GM19452 (cell line): ENCODE measurements at regions not wholly inside any gene's neighbourhood (a gene's known extent, or its start where the extent isn't known, plus 50 kb on each side); places are given as distances from the start of the nearest gene placed in this dataset.
"Not testable (repeated sequence)": the region's sequence is repeated elsewhere in the genome, so short reads cannot be mapped to it uniquely, and the experiment has no call there.

Source experiments
- ATAC-seq: cut with Tn5 transposase; IDR thresholded peaks from one replicate; pipeline ENCODE4 v1.9.1; 2021; ENCODE audit not compliant: unreplicated experiment

GRCh38 chr21:14058566-14058965, 152.2 kb downstream of the LIPI start:
- ATAC-seq = no peak

GRCh38 chr21:14057841-14058481, 152.8 kb downstream of the LIPI start:
- not testable (repeated sequence) for ATAC-seq

DNA sequence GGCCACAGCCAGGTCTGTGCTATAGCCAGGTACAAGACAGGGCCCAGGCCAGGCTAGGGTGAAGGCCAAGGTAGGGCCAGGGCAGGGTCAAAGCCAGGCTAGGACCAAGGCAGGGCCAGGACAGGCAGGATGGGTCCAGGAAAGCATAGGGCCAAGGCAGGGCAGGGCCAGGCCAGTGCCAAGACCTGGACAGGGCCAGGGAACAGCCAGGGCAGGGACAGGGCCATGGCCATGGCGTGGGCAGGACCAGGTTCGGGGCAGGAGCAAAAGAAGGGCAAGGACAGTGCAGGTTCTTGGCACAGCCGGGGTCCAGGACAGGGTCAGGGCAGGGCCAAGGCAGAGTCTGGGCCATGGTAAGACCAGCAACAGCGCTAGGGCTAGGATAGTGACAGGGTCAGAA, 153.4 kb downstream of the LIPI start:
- ATAC-seq = no peak

DNA sequence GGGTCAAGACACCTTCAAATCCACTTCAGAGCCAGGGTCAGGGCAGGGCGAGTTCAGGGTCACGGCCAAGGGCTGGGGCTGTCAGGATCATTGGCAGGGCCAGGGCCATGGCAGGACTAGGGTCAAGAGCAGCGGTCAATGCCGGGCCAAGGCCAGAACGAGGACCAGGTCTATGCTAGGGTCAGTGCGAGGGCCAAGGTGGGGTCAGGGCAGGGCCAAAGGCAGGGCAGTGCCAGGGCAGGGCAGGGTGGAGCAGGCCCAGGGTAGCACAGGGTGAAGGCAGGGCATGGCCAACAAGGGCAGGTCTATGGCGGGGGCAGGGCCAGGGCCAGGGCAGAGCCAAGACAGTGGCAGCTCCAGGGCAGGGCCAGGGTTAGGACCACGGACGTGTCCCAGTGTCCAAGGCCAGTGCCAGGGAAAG, 154.0 kb downstream of the LIPI start:
- ATAC-seq = no peak

DNA sequence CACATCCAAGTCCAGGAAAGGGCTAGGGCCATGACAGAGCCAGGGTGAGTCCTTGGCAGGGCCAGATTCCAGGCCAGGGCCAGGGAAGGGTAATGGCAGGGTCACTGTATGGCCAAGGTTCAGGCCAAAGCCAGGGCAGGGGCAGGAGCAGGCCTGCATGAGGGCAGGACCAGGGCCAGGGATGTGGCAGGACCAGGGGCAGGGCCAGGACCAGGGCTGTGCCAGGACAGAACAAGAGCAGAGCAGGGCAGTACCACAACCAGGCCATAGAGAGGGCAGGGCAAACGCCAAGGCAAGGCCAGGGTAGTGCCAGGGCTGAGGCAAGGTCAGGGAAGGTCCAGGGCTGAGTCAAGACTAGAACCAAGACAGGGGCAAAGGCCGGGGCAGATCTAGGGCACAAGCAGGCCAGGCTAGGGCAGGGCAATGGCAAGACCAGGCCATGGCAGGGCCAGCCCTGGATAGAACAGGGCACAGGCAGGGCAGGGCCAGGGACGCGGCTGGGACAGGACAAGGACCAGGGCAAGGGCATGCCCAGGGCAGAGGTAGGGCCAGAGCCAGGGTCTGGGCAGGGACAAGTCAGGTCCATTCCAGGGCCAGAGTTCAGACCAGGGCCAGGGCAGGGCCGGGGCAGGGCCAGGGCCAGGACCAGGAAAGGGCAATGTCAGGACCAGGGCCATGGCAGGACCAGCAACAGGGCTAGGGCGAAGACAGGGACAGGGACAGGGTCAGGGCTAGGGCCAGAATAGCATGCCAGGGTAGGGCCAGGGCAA, 154.8 kb downstream of the LIPI start:
- not testable (repeated sequence) for ATAC-seq

DNA sequence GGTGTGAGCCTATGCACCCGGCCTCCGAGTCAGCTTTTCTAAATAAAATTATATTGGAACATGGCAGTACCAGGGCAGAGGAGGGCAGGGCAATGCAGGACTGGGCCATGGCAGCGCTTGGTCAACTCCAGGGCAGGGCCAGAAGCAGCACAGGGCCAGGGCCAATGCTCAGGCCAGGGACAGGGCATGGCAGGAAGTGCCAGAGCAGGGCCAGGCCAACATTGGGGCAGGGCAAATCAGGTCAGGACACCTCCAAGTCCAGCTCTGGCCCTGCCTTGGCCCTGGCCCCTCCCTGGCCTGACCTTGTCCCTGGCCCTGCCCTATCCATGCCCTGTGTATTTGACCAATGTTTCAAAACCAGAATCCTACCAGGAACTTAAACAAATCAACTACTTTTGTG, 156.1 kb downstream of the LIPI start:
- ATAC-seq = no peak

DNA sequence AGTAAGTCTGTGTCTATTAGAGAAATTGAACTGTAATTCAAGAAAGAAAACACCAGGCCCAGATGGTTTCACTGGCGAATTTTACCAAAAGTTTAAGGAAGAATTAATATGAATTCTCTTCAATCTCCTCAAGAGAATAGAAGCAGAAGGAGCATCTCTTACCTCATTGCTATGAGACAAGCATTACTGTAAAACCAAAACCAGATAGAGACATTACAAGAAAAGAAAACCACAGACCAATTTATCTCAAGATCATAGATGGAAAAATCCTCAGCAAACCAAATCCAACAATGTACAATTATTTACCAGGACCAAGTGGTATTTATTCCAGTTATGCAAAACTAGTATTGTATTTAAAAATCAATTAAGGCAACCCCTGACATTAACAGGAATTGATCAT, 160.6 kb downstream of the LIPI start:
- no peak for ATAC-seq

GRCh38 chr21:14046401-14046800, 164.4 kb downstream of the LIPI start:
- ATAC-seq = no peak

DNA sequence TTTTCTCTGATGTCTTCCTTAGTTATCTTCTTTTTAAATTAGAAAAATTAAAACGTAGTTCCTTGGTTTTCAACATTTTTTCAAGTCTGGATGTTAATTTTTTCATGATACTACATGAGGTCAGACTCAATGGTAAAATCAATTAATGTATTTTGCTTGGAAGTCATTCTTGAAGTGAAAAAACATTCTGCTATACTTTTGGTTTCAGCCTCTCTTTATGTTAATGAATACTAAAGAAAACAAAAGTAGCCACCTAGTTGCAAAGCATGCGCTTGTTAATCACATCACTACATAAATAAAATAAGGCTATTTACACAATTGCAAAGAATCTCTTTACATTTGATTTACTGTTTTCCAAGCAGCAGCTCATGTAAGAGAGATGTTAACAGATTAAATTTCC, 170.4 kb downstream of the LIPI start:
- ATAC-seq = no peak

DNA sequence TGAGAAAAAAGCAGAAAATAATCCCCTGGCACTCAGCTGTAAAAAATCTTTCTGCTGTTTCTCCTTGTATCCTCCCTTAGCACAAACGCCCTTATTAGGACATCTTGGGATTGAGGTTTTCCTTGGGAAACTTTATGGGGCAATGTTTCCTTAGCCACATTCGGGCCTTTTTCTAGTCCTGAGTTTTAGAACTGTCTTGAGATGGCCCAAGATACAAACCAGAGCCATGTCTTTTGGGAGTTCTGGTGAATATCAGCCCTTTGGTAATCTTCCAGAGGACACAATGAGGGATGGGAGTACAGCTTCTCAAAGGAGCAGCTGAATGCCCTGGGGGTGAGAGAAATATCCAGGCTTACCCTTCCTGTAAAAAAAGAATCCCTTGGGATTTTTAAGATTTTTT, 182.1 kb downstream of the LIPI start:
- ATAC-seq = not testable (repeated sequence)

DNA sequence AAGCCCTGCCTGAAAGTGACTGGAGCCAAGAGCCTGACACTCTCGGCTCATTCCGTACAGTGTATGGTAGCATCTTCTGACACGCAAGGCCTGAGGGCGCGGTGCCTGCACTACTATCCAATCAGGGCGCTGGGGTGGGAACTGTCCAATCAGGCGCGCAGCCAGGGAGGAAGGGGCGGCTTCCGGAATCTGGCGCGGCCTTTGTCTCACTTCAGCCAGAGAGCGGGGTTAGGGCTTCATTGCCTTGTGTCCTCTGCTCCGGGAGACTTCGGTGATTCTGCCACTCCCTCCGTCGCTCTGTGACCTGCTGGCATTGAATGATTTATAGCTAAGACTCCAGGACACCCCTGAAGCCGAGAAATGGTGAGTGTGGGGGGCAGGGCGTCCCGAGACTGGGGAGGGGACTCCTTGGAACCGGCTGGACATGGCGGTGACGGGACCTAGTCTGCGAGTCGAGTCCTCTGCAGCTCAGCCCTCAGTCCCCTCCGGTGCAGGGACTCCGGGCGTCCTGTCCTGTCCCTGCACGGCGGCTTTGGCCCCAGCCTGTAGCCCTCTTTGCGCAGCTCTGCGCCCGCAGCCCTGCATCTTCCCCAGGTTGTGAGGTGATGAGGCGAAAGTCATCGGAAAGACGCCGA, 183.4 kb downstream of the LIPI start:
- ATAC-seq = peak; percentile 100

DNA sequence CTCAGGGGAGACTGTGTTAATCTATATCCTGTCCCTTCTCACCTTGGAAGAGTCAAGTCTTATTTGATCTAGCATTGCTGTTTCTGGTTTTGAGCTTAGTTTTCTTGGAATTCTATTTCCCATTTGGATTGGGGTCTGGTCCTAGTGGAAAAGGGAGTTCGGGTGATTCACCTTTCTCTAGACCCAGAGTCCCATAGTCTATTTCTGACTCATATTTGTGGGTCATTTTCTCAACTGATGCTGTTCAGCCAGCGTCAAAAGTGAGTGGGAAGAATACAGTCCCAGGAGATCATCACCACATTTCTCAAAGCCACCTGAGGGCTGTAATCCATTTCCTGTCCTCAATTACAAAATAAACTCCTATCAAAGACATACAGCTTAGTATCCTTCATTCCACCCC, 190.6 kb downstream of the LIPI start:
- ATAC-seq = not testable (repeated sequence)

DNA sequence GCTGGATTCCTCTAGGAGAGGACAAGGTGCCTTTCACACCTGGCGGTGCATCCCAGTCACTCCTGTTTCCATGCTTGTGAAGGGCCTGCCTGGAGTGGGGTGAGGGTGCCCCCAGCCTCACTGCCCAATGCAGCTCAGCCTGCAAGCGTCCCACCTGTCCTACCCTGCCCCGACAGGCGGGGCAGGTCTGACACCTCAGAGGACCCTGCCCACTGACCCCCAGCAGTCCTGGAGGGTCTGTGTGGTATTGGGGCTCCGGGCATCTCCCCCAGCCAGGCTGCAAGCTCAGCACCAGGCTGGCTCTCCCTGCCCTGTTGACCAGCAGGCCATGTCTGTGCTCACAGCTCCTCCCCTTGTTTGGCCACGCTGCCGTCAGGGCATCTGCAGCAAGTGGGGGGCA, 194.9 kb downstream of the LIPI start:
- ATAC-seq = not testable (repeated sequence)

- ATAC-seq = not testable (repeated sequence)
Observed at GRCh38 chr21:14013623-14014498, 196.9 kb downstream of the LIPI start.

GRCh38 chr21:14013056-14013603, 197.6 kb downstream of the LIPI start:
- ATAC-seq = no peak

- no peak for ATAC-seq
Observed at GRCh38 chr21:14012409-14012808, 198.3 kb downstream of the LIPI start.

DNA sequence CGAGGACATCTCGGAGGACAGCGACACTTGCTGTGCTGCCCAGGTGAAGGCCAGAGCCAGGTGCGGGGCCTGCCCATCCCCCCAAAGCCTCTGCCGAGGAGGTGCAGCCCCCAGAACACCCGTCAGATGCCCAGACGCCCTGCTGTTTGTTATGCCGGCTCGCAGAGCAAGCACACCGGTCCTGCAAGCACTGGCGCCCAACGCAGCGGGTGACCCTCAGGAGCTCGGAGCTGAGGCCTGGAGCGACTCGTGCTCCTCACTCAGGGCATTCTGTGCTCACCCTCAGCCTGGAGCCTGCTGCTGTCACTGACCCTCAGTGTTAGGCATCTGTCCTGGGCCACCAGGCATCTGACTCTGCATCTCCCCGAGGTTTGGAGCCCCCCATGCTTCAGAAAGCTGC, 199.0 kb downstream of the LIPI start:
- not testable (repeated sequence) for ATAC-seq

DNA sequence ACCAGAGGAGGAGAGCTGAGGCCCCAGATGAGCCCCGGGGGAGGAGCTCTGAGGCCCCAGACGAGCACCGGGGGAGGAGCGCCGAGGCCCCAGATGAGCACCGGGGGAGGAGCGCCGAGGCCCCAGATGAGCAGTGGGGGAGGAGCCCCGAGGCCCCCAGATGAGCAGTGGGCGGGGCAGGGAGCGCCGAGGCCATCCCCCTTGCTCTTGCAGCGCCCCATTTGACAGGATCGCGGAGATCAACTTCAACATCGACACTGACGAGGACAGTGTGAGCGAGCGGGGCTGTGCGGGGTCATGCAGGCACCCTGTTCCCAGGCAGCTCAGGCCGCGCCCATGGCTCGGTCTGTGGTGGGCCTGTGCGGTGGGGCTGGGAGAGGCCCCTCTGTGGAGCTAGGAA, 199.6 kb downstream of the LIPI start:
- not testable (repeated sequence) for ATAC-seq

GRCh38 chr21:14010729-14011128, 200.0 kb downstream of the LIPI start:
- ATAC-seq = no peak

- ATAC-seq = not testable (repeated sequence)
Observed at GRCh38 chr21:14009990-14010389, 200.8 kb downstream of the LIPI start.
